Gastroesophageal sphincter (tissue), 4 donors: ENCODE measurements at regions not wholly inside any gene's neighbourhood (a gene's known extent, or its start where the extent isn't known, plus 50 kb on each side); places are given as distances from the start of the nearest gene placed in this dataset.

Source experiments
- ATAC-seq: fragments of 150-250 bp; one replicate; pipeline ENCODE4 v1.9.1; 2016; ENCODE audit warnings: mild to moderate bottlenecking, moderate library complexity
- H3K27ac ChIP-seq, 4 donors: fragments of 200-600 bp; sonication (generic) in 3 of 4; 1 replicate in 3 of 4; 2 replicates in 1 of 4; pipeline ENCODE4 v1.5.1; 2016 to 2019
- H3K27me3 ChIP-seq: fragments of 200-600 bp; sonication (generic); one replicate; pipeline ENCODE4 v1.5.1; 2019
- H3K36me3 ChIP-seq, 2 donors: fragments of 200-600 bp; sonication (generic); one replicate each; pipeline ENCODE4 v1.5.1; 2019; ENCODE audit warnings: control low read depth in 1 of 2
- H3K4me1 ChIP-seq, 3 donors: fragments of 200-600 bp; sonication (generic); 1 replicate in 2 of 3; 2 replicates in 1 of 3; pipeline ENCODE4 v1.5.1; 2016 to 2019; ENCODE audit warnings: control low read depth in 2 of 3
- H3K4me3 ChIP-seq, 2 donors: fragments of 200-600 bp; sonication (generic); one replicate each; pipeline ENCODE4 v1.5.1; 2019; ENCODE audit warnings: mild to moderate bottlenecking in 1 of 2, moderate library complexity in 1 of 2
- H3K9me3 ChIP-seq, 3 donors: fragments of 200-600 bp; sonication (generic); one replicate each; pipeline ENCODE4 v1.5.1; 2017 to 2019; ENCODE audit warnings: control low read depth in 2 of 3
- EP300 ChIP-seq: sonication (generic); formaldehyde crosslinking; IDR thresholded peaks from one replicate; pipeline ENCODE4 v1.6.1; 2017; ENCODE audit warnings: antibody characterized with exemption, mild to moderate bottlenecking
- POLR2A ChIP-seq, 2 donors: fragments of 450-650 bp; IDR thresholded peaks; one replicate each; pipeline ENCODE4 v1.6.1; 2017; ENCODE audit warnings: antibody characterized with exemption in 2 of 2, mild to moderate bottlenecking in 2 of 2, moderate library complexity in 1 of 2
- POLR2AphosphoS5 ChIP-seq: sonication (generic); formaldehyde crosslinking; IDR thresholded peaks from one replicate; pipeline ENCODE4 v1.6.1; 2017; ENCODE audit warnings: antibody characterized with exemption
- WGBS, 2 donors: methylation state at CpG; one replicate each; pipeline ENCODE4 v1.1.5; 2018; ENCODE audit warnings: low coverage in 1 of 2; 5-methylcytosine and 5-hydroxymethylcytosine counted together
- TF ChIP-seq, protein P1 (sequence below), 4 experiments: fragments of 200-600 bp in 2 of 4; fragments of 450-650 bp in 2 of 4; sonication (generic) in 1 of 4; IDR thresholded peaks; one replicate each; pipeline ENCODE4 v1.5.1; 2017 to 2019; ENCODE audit warnings: antibody characterized with exemption in 4 of 4, mild to moderate bottlenecking in 2 of 4, moderate library complexity in 2 of 4

DNA sequence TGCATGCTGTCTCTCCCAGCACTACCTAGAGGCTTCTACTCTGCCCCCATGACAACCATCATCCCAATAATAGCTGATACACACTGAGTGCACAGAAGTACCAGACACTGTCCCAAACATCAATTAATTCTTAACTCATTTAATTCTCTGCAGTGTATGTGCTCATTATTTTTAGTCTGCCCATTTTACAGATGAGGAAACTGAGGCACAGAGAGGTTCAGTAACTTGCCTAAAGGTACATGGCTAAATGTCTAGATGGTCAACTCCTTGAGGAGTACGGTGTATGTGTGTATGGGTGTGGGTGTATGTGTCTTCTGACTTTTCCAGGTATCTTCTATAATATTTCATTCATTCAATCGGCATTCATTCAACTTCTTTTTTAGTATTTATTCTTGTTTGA lies 407.9 kb downstream of the SOX9 start:
- TF ChIP-seq, protein P1, sequence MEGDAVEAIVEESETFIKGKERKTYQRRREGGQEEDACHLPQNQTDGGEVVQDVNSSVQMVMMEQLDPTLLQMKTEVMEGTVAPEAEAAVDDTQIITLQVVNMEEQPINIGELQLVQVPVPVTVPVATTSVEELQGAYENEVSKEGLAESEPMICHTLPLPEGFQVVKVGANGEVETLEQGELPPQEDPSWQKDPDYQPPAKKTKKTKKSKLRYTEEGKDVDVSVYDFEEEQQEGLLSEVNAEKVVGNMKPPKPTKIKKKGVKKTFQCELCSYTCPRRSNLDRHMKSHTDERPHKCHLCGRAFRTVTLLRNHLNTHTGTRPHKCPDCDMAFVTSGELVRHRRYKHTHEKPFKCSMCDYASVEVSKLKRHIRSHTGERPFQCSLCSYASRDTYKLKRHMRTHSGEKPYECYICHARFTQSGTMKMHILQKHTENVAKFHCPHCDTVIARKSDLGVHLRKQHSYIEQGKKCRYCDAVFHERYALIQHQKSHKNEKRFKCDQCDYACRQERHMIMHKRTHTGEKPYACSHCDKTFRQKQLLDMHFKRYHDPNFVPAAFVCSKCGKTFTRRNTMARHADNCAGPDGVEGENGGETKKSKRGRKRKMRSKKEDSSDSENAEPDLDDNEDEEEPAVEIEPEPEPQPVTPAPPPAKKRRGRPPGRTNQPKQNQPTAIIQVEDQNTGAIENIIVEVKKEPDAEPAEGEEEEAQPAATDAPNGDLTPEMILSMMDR (IDR thresholded peaks at IDR 0.05): no peak
- no peak for TF ChIP-seq POLR2AphosphoS5
- ATAC-seq: no peak
- 87 to 100% methylated on average over 2 of the region's 2 CpGs for WGBS, 2 donors

DNA sequence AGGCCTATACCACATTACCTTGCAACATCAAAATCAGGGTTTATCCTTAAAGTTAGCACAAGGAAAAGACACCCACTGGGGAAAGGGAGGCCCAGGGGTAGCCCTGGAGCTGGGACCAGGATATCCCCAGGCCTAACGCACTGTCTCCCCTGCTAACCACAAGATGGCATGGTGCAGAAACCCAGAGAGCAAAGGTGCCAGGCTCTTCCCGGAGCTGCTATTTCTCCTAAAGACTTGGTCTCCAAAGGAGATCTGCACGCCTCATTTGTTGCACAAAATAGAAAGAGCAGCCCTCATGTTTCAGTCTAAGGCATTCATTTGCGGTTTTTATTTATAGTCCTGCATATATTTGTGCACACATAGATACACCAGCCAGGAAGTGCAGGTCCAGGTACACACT lies 408.6 kb downstream of the SOX9 start:
- no peaks in the 10 kb centered on the region for H3K4me1 ChIP-seq
- TF ChIP-seq EP300 (no peak), POLR2A (IDR thresholded peaks at IDR 0.05) (no peak), POLR2AphosphoS5 (no peak)
- TF ChIP-seq, protein P1 (IDR thresholded peaks at IDR 0.05): no peak
- H3K36me3 ChIP-seq: no peaks in the 10 kb centered on the region
- peaks cover 10% of the 10 kb centered on the region for H3K27me3 ChIP-seq
- H3K4me3 ChIP-seq: no peak overlapping the region
- WGBS, 2 donors: 69 to 88% methylated on average over 2 to 3 of the region's 4 CpGs
- no peak overlapping the region for H3K27ac ChIP-seq
- no peak for ATAC-seq
- H3K9me3 ChIP-seq: peaks cover 0 to 9% (median 0%) of the 10 kb centered on the region in 3 donors

More for the DNA sequence above, 407.9 kb downstream of the SOX9 start:
- Histone ChIP-seq H3K4me1 (no peaks in the 10 kb centered on the region), H3K27me3 (peaks cover 10% of the 10 kb centered on the region), H3K9me3 (peaks cover 0 to 2% (median 0%) of the 10 kb centered on the region in 3 donors), H3K36me3 (no peaks in the 10 kb centered on the region), H3K4me3 (no peak overlapping the region), H3K27ac (no peak overlapping the region)

DNA sequence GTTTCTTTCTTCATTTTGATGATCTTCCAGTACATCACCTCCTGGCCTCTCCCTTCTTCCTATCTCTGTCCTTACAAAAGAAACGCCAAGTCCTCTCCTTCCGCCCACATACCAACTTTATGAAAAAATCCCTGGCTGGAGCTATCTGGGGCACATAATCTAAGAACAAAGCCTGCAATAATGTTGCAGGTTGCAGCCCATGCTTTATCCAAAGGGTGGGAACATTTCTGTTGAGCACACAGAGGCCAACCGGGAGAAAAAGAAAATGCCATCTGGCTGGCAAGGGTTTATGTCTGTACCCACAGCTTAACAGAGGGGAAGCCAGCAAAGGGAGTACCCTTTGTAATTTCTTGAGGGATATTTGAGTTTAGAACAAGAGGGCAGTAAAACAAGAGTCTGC lies 409.6 kb downstream of the SOX9 start:
- TF ChIP-seq EP300 (no peak), POLR2A (IDR thresholded peaks at IDR 0.05) (no peak), POLR2AphosphoS5 (no peak)
- TF ChIP-seq, protein P1 (IDR thresholded peaks at IDR 0.05): no peak
- H3K27me3 ChIP-seq: peaks cover 10% of the 10 kb centered on the region
- H3K9me3 ChIP-seq: peaks cover 0 to 12% (median 0%) of the 10 kb centered on the region in 3 donors
- H3K4me3 ChIP-seq: no peak overlapping the region
- no peaks in the 10 kb centered on the region for H3K36me3 ChIP-seq
- H3K4me1 ChIP-seq: no peaks in the 10 kb centered on the region
- WGBS, 2 donors: 56% methylated on average over 3 of the region's 3 CpGs; no CpG with 5 or more reads in 1 of the 2 donors
- ATAC-seq: no peak
- no peak overlapping the region for H3K27ac ChIP-seq

DNA sequence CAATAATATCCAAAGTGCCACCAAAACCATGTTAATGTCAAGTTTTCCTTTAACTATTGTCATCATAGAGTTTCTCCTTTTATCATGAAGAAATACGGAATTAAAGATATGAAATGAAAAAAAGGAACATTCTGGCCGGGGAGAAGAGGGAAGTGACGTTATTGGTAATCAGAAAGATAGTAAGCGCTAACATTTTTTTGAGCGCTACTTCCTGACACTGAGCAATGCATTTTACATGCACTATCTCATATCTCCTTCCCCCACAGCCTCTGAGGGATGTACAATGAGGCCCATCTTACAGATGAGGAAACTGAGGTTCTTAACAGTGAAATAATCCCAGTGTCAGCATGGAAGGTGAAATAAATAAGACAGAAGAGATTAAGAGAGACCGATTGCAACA lies 410.9 kb downstream of the SOX9 start:
- H3K36me3 ChIP-seq: no peaks in the 10 kb centered on the region
- H3K27ac ChIP-seq: no peak overlapping the region
- no peak overlapping the region for H3K4me3 ChIP-seq
- H3K9me3 ChIP-seq: peaks cover 0 to 12% (median 0%) of the 10 kb centered on the region in 3 donors
- no peak for ATAC-seq
- WGBS, 2 donors: 70 to 71% methylated on average over 6 of the region's 6 CpGs
- H3K27me3 ChIP-seq: peaks cover 19% of the 10 kb centered on the region
- no peaks in the 10 kb centered on the region for H3K4me1 ChIP-seq
- TF ChIP-seq, protein P1 (IDR thresholded peaks at IDR 0.05): no peak
- TF ChIP-seq POLR2AphosphoS5: no peak
- no peak for TF ChIP-seq POLR2A (IDR thresholded peaks at IDR 0.05)
- TF ChIP-seq EP300: no peak

DNA sequence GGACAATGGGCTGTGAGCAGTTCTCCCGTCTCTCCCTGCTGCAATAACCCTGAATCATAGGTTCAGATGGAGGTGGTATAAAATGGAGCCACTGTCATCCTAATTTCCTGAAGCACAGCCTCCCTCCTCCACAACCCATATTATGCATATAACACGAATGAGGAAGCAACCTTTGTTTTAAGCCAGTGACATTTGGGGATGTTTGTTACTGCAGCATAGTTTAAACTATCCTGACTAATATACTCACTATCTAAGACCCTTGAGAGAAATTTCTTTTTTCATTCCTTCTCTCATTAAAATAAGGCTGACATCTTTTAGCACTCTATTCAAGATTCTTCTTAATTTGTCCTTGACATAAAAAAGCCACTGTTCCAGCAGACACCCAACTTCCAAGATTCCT lies 413.4 kb downstream of the SOX9 start:
- Histone ChIP-seq H3K9me3 (peaks cover 0 to 12% (median 0%) of the 10 kb centered on the region in 3 donors), H3K27me3 (peaks cover 9% of the 10 kb centered on the region), H3K4me1 (no peaks in the 10 kb centered on the region), H3K36me3 (no peaks in the 10 kb centered on the region), H3K27ac (no peak overlapping the region), H3K4me3 (no peak overlapping the region)
- 83 to 100% methylated on average over 1 to 2 of the region's 2 CpGs for WGBS, 2 donors
- ATAC-seq: no peak
- TF ChIP-seq, protein P1 (IDR thresholded peaks at IDR 0.05): no peak
- TF ChIP-seq EP300: no peak
- TF ChIP-seq POLR2AphosphoS5: no peak
- no peak for TF ChIP-seq POLR2A (IDR thresholded peaks at IDR 0.05)
